GM21576 (cell line): ENCODE measurements at regions not wholly inside any gene's neighbourhood (a gene's known extent, or its start where the extent isn't known, plus 50 kb on each side); places are given as distances from the start of the nearest gene placed in this dataset.

Experiments
- ATAC-seq: cut with Tn5 transposase; IDR thresholded peaks from one replicate; pipeline ENCODE4 v1.9.1; 2021; ENCODE audit warnings: mild to moderate bottlenecking, moderate library complexity; ENCODE audit not compliant: unreplicated experiment

DNA sequence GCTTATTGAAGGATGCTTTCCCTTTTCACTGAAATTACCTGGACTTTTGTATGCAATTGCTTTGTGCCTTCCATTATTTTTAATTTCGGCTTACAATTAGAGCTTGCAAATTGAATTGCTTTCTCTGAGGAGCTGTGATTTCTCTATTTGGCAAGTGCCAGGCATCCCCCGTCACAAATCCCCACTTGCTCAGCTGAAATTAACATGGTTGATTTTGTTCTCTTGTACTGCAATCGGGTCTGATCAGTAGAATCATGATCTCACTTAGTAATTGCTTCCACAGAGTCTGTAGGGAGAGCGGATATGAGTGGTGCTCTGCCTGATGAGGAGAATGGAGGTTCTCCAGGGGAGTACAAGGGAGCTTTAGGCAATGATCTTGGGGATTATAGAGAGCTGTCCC lies 495.5 kb upstream of the SGCD start:
- ATAC-seq: no peak

DNA sequence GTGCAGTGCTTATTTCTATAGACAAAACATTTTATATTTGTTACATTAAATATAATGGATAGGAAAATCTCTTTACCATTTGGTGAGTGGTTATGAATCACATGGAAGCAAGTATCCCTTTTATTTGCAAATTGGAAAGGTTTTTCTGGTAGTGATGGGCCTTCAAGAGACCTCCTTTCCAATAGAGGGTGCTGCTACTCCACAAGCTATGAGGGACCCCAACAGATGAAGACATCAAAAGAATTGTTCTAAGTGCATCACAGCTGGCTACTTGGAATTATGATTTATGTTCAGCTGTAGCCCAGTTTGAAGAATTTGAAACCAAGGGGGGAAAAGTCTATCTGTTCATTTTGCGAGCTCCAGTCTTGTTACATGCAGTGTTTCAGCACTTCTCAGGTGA lies 493.7 kb upstream of the SGCD start:
- ATAC-seq: no peak

DNA sequence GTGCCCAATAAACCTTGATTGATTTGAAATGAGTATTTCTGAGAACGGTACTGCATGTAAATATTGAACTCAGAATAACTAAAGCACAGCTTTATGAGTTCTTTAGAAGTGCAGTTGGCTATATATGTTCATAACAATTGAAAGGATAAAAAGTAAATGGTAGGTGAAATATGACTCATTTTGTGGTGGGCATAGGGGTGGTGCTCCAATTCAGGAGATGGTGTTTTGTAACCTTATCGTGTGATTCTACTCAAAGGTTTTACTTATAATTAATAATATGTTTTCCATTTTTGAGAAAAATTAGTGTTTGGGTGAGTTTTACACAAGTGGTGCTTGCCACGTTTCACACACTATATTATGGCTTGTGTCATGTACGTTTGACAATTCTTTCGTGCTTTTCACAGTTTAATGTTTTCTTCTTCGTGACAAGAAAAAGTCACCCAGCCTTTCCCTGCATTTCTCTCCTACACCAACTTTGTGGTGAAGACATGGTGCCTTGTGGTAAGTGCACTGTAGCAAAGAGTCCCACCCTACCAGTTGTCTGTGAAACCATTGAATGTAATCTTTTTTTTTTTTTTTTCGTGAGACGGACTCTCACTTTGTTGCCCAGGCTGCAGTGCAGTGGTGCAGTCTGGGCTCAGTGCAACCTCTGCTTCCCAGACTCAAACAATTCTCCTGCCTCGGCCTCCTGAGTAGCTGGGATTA lies 492.5 kb upstream of the SGCD start:
- no peak for ATAC-seq

DNA sequence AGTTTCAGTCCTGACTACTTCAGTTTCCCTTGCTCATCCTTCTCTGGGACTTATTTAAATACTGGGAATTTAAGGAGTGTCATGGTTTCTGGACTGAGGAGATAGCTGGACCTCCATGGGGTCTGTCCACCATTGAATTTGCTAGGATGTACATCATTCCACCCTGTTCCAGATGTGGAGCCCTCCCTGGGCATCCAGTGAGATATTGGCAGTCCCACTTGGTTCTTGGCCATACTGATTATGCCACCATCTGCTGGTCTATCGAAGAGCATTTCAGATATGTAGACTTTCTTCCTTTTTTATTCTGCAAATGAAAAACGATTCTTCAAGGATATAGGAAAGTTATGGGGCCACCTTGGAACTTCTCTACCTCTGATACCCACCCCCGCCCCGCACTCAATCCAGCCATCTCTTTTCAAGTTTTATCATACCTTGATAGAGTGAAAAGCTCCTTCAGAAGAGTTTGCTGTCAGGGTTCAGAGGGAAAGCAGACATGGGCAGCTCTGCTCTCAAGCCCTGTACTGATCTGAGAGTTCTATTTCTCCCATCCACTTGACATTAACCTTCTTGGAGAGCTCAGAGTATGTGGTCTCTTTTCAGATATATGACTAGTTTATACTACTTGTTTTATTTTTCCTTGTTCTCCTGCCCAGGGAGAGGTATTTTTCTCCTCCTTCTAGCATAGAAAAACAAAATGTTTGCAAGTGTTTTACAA lies 490.7 kb upstream of the SGCD start:
- ATAC-seq: no peak

DNA sequence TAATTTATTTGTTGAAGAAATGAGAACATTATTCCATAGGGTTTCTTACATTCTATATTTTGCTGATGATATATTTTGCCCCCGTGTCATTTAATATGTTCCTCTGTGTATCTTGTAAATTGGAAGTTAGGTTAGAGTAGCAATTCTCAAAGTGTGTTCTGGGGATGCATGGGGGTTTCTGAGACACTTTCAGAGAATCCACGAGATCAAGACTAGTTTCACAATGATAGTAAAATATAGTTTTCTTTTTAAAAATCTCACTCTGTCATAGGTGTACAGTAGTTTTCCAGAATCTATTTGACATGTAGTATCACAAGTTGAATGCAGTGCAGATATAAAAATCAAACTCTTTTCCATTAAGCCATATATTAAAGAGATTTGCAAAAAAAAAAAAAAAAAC lies 488.6 kb upstream of the SGCD start:
- no peak for ATAC-seq

DNA sequence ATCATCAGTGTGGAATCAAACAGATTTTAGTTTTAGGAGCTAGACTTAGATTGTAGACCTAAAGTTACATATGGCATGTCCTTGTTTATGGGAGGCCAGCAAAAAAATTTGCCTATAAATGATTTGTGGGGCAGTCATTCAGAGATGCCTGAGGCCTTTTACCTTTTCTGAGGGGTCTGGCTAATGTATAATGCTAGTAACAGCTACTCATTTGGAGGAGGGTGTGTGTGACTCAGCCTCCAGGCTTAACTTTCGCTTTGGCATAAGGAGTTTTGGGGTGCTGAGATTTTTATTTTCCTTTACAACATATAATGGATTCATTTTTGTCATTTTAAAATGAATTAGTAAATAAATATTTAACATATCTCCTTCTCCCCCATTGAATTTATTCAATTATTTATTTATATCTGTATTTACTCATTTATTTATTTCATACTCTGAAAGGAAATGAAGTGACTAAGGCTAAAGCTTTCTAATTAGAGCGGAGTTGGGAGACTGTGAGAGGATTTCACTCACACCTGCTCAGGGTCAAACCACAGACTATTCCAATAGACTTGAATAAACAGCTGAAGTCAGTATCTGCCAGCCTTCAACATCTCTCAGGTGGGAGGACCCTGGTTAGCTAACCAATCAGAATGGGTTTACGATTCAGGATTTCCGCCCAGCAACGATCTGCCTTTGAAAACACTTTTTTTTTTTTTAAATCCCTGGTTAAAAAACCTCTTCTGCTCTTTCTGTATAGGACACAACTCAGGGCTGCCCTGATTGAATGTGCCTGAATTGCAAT lies 487.5 kb upstream of the SGCD start:
- ATAC-seq: no peak

DNA sequence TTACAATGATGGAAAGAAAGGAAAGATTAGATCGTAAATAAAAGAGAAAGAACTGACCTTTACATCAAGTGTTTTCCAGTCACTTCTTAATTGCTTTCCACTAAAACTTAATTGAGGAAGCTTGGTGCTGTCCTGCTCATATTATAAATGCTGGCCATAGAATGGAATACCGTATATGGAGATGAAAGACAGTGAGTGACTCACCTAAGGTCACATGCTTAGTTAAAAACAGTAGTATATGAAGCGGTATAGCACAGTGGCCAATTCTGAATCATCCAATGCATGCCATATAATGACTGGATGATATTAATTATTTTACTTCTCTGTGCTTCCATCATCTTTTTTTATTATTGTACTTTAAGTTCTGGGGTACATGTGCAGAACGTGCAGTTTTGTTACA lies 482.4 kb upstream of the SGCD start:
- ATAC-seq: no peak

DNA sequence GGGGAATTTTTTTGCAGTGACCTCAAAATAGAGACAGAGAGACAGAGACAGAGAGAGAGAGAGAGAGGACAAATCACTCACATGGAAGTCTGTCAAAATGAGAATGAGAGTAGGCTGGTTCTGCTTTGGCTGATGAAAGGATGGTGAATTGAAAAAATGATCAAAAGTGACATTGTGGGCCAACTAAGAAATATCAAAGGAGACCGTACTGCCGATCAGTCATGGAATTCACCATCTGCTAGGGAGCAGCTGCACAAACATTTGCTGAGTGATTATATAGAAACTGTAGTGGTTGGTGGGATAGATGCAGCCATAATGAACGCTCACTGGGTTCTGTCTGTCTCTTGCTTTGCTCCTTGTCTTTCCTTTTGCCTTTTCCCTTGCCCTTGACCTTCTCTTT lies 476.6 kb upstream of the SGCD start:
- no peak for ATAC-seq

DNA sequence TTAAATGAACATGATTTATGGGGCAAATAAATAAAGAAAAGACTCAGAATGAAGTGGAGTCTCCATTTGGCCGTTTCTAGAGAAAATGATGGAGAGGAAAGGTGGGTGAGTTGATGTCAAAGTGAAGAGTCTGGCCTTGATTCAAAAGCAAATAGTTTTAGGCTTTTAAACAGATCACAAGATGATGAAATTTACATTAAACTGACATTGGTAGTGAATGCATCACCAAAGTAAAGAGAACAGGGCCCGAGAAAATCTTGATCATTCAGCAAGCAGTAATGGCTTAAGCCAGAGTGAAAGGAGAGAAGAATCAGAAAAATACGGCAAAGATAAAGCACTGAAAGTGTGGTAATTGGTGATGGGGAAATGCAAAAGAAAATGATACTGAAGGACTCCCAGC lies 460.0 kb upstream of the SGCD start:
- ATAC-seq: no peak

DNA sequence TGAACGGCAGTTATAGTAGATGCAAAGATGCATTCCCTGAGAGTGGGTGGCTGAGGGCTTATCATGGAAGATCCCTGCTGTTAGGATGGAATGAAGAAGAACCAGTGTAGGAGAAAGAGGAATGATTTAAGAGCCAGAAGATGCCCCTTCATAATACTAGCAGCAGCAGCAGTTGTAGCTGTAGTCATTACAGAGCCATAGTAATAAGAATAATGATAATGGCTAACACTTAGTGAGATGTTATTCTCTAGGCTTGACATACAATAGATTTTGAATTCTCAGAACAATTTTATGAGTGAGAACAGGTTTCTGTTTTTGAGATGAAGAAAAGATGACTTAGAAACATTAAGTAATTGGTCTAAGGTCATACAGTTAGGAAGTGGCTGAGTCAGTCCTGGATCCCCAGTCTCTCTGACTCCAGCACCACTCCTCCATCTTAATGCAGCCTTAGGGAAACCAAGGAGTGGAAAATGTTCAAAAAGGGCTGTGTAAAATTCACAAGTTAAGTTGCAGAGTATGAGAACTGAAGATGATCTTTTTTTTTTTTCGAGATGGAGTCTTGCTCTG lies 459.4 kb upstream of the SGCD start:
- ATAC-seq: no peak

DNA sequence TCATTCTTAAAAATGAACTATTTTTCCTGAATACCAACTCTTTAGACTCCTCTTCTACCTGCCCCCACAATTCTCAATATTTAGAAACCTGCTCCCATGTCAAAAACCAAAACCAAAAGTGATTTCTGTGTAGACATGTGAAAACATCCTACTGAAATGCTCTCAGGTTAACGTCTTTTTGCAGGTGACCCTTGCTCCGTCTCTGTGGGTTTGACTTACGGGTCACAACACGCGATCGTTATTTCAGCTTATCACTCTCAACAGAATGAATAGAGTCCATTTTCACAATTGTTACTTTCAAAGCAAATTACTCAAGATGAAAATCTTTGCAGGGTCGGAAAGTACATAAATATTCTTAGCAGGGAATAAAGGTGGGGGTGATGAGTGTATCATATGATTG lies 456.3 kb upstream of the SGCD start:
- no peak for ATAC-seq

DNA sequence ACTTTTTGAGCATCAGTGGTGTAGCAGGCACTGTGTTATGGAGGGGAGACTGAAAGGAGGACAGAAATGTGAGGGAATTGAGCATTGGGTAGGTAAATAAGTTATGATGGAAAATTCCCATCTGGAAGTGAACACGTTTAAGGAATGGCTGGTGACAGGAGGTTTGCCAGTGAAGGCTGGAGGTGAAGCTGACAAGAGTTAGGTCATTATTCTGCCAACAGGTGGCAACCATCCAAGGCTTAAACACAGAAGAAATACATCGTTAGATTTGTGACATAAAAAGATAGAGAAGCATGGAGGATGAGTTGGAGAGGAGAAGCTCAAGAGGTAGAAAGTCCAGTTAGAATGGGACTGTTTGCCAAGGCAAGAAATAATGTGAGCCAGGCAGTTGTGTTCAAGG lies 455.3 kb upstream of the SGCD start:
- ATAC-seq: no peak

DNA sequence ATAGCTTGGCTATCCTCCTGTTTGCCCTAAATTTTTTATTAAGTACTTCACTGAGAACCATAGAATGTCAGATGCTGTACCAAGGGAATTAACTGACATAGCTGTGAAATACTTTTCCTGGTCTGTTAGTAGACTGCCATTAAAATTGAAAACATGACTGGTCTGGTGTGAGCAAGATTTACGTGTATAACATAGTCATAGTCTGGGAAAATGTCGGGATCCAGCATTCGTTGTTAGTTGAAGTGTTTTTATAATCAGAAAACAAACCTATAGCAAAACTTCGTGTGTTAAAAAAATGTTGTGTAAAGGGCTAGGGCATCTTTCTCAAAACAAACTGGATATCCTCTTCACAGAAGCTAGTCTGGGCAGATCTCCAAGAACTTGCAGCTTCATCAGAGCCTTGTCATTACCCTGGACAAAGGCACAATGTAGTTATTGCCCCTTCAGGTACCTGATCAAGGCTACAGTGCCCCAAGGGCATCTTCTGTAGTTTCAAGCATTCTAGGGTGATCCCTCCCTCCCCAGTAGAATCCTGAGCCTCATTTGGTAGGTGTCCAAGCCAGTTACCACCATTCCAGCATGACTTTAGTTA lies 454.2 kb upstream of the SGCD start:
- no peak for ATAC-seq

DNA sequence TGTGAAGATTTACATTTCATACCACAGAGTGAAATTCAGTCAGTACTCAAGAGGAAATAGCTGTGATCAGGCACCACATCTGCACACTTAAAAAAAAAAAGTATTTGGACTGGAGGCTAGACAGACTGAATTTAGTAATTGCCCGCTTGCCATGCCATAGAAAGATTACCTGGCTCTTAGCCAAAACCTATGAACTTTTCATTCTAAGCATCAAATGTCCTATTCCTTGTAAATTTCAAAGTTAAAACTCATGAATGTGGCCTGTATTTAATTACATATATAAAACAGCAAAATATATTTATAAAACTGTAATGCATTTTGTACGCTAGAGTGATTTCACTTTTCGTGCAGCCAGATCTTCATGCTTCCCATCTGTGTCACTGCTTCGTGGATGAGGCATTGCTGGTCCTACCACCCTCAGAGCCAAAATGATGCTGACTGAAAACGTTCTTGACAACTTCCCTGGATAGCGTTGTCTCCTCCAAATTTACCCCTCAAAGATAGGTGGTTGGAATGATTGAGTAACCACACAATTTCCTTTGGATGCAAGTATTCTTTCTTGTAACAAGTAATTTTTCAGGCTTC lies 447.9 kb upstream of the SGCD start:
- no peak for ATAC-seq

DNA sequence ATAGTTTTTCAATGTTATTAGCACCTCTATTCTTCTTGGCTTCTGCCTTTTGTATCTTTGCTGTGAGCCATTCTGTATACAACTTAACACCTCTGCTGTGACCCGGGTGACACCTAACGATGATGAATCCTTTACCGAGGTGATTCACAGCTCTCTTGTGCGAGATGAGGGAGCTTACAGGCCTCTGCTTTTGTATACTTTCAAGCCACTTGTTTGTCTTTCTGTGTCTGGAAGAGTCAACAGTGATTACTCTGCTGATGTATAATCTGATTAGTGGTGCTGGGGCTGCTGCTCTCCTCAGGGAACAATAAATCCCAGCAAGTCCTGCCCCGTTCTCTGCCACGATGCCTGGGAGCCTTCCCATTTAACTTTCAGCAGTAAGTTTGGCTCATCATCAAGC lies 442.9 kb upstream of the SGCD start:
- ATAC-seq: no peak

DNA sequence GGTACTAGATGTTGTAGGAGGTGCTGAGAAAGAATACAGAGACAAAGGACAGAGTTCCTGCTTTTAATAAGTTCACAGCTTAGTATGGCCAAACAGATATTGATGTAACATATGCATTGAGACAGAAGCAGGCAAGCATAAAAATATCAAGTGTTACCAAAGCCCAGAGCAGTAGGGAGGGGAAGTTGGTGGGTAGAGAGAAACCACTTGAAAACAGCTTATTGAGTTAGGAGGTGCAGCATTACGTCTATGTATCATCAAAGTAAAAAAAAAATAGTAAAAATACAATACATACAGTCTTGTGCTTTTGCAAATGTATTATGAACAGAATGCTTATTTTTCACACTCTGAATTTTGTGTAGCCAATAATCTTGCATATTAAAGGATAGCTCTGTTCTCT lies 441.8 kb upstream of the SGCD start:
- no peak for ATAC-seq

DNA sequence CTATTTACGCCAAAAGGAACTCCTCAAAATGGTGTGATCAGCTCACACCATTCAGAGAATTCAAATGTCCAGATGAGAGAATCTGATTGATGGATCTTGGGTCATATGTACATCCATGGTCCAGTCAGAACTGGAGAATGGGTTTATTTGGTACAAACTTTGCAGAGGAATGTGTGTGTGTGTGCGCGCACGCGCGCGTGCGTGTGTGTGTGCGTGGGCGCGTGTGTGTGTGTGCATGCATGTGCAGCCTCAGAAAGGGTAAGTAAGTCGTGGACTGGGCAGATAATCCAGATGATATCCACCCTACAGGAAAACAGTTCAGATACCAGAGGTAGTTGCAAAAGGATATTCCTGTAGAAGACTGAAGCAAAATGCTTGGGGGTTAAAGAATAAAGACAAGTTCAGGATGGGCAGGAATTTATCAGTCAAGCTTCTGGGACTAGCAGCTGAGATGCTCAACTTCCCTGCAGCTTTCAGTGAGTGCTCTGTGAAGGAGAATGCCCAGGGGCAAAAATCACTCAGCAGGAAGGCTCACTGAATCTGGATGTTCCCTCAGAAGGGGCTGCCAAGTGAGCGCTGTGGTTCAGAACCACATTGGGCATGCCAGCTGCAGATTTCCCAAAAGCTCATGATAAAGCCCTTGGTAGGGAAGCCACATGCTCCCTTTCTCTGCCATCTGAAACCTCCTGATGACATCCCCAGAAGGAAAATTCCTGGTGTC lies 440.5 kb upstream of the SGCD start:
- no peak for ATAC-seq

DNA sequence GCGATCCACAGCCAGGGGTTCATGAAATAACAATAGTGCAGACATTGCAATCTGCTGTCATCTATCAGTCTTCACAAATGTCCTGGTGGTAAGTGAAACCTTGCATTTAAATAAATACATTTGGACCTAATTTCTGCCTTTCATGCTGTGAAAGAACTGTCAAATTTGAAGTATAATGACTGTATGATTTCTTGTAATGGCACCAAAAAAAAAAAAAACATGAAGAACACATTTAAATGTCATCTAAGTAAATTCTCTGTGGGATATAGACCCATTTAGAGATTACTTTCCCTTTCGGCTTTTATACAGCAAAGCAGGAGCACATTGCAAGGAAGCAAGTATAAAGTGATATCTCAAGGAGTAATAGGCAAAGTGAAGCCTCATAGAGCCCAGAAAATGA lies 431.5 kb upstream of the SGCD start:
- no peak for ATAC-seq

DNA sequence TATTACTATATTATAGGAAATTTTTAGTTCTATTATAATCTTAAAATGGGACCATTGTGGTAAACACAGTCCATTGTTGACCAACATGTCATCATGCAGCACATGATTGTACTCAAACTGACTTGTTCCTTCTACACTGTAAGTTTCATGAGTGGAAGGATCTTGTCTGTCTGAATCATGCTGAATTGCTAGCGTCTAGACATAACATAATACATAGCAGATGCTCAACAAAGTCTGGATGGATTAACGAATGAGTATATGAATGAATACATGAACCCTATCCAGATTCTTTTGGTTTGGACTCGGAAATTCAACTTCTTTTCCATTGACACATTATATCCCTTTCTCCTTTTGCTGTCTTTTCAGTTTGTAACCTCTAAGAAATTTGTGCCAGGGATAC lies 429.2 kb upstream of the SGCD start:
- ATAC-seq: no peak

DNA sequence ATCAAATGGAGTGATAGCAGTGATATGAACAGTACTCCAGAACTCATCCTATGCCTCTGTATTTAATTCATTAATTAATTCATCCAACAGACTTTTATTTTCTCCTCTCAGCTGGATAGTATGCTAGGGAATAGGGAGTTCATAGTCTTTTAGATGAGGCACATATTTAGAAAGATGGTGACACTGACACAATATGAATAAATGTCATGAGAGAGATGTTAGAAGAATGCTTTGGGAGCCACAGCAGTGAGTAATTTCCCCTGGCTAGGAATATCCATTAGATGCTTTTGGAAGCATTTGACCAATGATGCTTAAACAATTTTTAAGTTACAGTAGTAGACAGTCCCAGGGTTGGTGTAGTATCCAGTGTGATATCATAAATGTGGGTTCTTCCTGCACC lies 428.7 kb upstream of the SGCD start:
- no peak for ATAC-seq
